SW 1271 (cell line): ENCODE measurements at regions not wholly inside any gene's neighbourhood (a gene's known extent, or its start where the extent isn't known, plus 50 kb on each side); places are given as distances from the start of the nearest gene placed in this dataset.

Experiments
- DNase-seq, 2 experiments: peaks; one replicate each; lab custom pipeline; 2025; lab: John Stamatoyannopoulos, UW

DNA sequence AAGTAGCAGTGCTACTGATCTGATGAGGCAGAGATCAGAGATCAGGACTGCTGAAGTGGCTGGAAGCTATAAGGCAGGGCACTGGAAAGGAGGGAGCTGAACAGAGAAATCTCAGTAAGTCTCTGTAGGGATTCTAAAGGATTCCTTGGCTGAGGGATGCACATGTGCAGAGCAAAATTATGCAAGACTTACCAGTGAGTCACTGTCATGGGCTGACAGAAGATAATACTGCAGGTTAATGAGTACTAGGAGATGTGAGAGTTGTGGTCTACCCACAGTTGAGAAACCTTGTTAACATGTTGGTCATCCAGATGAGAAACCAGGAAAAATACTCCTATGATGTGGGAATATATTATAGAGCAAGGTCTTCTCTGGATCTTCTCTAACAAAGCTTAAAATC lies 378.1 kb downstream of the HAPSTR1 start:
- DNase-seq, result no peak

GRCh38 chr16:9476744-9477143 lies 385.3 kb downstream of the HAPSTR1 start:
- no peak for DNase-seq

GRCh38 chr16:9479008-9479407 lies 387.6 kb downstream of the HAPSTR1 start:
- DNase-seq, result no peak

DNA sequence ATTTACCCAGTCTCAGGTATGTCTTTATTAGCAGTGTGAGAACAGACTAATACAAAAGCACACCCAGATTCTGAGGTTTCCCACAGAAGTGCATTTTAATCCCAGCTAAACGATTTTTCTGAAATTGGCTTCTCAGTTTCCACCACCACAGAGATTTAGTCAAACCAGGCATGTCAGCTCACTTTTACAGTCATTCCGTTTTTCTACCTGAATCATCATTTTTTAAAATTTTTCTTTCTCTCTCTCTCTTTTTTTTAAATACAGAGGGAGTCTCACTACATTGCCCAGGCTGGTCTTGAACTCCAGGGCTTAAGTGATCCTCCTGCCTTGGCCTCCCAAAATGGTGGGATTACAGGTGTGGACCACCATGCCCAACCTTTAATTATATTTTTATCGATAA lies 389.1 kb downstream of the HAPSTR1 start:
- no peak for DNase-seq

DNA sequence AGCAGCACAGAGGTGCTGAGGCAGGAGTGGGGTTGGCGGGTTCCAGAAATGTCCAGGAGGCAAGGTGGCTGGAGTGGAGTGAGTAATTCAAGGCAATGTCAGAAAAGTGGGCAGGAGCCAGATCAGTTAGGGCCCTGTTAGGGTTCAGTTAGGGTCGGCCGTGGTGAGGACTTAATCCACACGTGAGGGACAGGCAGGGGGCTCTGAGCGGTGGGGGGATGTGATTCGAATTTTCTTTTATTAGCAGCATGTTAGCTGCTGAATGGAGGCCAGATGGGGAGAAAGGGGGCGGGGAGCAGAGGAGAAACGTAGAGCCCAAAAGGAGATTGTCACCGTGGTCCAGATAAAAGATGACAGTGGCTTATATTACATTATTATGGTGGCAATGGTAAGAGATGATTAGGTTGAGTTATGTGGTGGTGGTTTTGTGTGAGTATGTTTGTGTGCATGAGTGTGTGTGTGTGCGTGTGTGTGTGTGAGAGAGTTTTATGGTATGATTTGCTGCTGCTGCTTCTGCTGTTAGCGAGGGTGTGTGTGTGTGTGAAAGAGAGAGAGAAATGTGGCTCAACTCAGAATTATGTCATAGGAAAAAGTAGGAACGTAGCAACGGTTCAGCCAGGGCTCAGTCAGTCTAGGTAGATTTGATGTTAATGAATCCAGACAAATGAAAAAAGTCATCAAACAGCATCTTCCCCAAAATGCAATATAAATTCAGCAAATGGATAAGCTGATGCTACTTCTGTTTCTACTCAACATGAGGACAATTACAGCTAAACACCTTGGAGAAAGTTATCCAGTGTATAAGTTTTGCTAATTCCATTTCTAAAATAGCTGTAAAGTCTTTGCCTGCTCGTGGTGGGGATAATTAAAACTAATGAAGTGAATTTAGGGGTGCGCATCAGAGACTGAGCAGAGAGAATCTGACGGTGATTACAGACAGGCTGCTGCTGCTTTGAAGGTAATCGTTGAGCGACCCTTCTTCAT lies 390.6 kb downstream of the HAPSTR1 start:
- no peak for DNase-seq

DNA sequence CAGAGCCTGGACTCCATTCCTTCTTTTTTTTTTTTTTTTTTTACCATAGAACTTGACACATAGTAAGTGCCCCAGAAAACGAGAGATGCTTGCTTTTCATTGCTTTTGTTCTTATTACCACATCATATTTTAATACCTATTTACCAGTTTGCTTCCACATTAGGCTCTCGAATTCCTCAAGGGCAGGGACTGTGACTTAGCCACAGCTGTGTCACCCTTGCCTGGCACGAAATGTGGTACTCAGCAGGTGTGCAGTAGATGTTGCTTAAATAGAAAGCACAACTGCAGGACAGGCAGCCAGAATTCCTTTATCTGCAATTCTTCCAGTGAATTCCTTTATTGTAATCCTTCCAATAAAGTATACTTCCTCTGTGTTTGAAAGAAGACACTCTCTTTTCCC lies 393.0 kb downstream of the HAPSTR1 start:
- no peak for DNase-seq

- DNase-seq, result no peak
Observed at GRCh38 chr16:9484881-9485280, 393.4 kb downstream of the HAPSTR1 start.

DNA sequence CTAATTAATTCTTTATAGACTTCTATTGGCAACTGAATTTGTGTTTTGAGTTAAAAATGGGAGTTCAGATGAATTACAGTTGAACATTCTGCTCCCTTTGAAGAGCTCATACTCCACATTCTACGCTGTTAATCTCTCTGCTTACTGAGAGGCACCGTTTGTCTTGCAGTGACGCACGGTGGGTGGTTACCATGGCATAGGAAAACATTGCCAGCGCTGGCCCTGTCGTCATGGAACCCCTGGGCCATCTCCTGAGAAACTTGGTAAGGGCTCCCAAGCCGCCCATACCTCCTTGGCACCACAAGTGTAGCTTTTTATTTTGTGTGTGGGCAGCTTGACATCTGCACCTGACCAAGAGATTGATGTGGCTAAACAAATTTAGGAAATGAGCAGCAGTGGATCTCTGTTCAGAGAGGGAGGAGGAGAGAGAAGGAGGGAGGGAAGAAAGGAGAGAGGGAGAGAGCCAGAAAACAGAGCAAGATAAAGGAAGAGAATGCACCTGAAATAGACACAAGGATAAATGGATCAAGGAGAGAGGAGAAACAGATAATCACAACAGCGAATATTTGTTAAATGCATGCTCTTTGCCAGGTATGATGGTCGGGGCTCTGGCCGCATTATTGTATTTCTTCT lies 398.5 kb downstream of the HAPSTR1 start:
- no peak for DNase-seq

DNA sequence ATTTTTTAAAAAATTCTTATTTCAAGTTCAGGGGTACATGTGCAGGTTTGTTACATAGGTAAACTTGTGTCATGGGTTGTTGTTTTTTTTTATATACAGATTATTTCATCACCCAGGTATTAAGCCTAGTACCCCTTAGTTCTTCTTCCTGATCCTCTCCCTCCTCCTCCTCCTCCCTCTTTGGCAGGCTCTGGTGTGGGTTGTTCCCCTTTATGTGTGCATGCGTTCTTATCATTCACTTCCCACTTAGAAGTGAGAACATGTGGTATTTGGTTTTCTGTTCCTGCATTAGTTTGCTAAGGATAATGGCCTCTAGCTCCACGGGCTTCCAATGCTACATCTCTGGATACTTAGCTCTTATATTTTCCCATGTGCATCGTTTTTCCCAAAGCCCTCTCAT lies 404.4 kb downstream of the HAPSTR1 start:
- no peak for DNase-seq

DNA sequence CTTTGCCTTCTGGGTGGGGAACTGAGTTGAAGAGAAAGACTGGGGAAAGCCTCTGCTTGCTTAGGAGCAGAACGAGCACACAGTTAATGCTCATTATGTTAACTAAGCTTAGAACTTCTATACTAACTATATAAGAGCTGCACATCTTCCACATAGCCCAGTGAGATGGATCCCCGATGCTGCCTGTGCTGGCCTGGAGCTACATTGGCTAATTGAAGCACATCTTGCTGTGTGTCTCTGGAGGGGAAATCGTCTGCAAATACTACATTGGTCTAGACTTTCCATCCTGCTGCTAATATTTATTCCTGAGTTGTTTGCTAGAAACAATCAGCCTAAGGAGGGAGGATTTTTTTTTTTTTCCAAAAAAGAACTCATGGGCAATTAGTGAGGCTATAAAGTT lies 406.3 kb downstream of the HAPSTR1 start:
- no peak for DNase-seq

- DNase-seq, result no peak
Observed at GRCh38 chr16:9499941-9500593, 408.6 kb downstream of the HAPSTR1 start.

DNA sequence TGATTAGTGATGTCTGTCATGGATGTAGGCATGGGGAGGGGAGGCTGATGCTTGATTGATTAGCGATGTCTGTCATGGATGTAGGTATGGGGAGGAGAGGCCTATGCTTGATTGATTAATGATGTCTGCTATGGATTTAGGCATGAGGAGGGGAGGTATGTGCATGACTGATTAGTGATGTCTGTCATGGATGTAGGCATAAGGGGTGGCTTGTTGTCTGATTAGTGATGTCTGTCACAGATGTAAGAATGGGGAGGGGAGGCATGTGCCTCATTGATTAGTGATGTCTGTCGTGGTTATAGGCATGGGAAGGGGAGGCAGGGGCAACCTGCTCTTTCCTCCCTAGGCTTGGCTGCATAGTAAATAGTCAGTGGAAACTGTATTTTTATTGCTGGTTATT lies 409.4 kb downstream of the HAPSTR1 start:
- DNase-seq, result no peak

GRCh38 chr16:9503251-9503984 lies 412.0 kb downstream of the HAPSTR1 start:
- DNase-seq, result no peak

DNA sequence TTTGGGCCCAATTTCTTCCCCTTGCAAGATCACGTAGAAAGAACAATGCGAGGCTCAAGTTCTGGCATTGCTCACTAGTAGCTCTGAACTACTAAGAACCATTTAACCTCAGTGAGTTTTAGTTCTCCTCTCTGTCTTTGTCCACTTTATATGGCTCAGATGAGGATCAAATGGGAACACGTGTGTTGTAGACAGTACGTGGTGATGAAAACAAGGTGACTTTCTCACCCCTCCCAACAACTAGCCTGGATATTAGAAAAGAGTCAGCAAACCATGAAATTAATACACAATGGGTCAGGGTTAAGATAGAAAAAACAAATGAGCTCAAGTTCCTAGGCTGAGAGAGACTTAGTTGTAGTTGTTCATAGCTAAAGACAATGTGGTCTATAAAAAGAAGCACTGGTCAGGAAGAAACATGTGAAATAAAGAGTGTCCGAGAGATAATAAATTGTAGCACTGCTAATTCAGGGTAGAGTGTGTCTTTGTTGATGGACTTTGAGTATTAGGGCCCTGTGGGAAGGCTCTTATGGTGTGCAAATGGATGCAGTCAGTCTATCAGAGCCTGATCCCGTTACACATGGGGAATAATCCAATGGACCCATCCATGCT lies 417.0 kb downstream of the HAPSTR1 start:
- no peak for DNase-seq

DNA sequence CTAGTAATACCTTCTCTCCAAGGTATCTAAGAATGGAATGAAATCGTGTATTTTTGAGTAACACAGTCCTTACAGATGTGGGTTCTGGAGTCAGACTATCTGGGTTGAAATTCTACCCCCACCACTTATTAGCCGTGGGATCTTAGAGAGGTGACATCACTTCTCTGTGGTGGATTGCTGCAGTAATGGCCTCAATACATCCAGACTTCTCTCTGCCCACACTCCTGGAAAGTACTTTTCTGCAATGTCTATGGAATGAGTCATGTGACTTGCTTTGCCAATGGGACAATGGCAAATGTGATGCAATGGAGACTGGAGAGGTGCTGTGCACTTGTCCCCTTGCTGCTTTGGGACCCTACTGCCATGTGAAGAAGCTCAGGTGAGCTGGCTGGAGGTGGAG lies 418.2 kb downstream of the HAPSTR1 start:
- DNase-seq, result no peak

DNA sequence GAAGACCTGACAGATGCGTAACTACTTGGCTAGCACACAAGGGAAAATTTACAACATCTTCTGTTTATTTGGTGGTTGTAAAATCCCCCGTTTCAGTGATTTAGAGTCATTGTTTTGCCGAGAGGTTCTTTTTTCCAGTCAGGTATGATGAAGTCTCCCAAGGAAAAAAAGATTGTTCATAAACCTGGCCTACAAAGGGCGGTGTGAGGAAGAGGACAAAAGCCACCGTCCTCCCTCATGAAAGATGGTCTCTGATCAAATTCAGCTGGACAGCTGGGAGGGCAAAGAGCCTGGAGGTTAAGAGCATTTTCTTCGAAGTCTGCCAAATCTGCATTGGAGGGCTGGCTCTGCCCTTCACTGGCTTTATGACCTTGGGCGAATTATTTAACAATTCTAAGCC lies 419.9 kb downstream of the HAPSTR1 start:
- no peak for DNase-seq

- no peak for DNase-seq
Observed at GRCh38 chr16:9516444-9516843, 425.0 kb downstream of the HAPSTR1 start.

DNA sequence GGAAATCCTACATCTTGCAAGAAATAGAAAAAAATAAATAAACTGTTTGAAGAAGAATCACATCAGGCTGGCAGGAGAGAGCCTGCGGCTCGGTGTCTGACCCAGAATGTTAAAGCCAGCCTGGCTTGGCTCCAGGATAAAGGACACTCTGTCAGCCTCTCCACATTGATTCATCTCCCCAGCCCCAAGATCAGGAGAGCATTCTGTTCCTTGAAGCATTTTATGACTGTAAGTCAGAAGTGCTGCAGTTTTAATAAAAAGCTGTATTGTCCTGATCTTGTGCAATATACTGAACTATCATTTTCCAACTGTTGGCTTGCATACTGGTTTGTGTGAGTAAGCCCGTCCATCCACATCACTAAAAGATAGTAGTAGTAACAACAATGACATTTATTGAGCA lies 426.6 kb downstream of the HAPSTR1 start:
- DNase-seq, result no peak

DNA sequence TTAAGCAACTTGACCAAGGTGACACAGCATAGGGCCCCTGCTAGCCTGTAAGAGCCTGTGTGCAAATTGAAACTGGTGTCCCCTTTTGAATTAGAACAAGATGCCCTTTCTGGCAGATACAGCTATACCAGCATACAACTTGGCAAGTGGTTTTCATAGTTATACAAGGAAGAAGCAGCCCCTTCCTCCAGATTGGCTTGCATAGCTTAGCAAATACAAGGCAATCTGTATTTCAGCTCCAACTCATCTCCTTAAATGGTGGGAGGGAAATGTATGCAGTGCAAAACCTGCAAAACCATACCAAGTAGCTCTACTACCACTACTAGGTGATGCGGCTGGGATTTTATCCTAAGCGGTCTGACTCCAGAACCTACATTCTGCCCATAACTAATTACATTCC lies 427.1 kb downstream of the HAPSTR1 start:
- no peak for DNase-seq

DNA sequence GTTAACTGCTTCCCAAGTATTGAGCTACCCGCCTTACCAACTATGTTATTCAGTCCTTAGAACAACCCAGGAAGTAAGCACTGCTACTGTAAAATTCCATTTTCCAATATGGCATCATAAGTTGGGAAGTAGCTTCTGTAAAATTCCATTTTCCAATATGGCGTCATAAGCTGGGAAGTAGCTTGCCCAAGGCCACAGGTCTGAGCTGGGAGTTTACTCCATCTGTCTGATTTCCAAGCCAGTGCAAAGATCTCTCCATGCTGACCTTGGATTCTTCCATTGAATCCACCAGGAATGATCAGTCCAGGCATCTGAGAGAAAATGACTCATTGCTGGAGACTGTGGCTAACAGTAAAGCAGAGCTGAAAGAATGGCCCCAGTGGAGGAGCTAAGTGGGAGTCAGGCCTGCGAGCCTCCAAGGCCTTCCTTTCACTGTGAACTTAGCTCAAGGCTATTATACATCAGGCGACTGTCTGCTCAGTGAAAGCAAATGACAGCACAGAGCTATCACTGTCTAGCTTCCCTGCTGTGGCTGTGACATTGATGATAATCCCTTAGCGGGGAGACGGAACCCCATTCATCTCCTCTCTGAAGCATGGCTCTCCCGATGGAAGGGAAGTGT lies 430.4 kb downstream of the HAPSTR1 start:
- no peak for DNase-seq

DNA sequence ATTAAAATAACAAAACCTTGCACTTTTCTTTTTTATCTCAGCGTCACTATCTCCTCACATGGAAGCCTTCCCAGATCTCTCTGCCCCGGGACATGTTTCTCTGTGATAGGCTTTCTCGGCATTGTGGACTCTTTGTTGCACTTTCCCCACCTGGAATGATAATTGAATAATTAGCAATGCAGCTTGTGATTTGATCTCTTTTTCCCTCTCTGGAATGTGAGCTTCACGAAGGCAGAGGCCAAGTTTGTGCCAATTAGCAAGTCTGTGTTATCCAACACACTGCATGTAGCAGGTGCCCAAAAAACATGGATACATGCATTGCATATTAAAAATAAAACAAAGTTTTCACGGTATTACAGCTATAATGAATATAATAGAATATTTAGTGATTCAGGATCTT lies 431.2 kb downstream of the HAPSTR1 start:
- no peak for DNase-seq
